ENCODE measurements at regions not wholly inside any gene's neighbourhood (a gene's known extent, or its start where the extent isn't known, plus 50 kb on each side); places are given as distances from the start of the nearest gene placed in this dataset.
"Not testable (repeated sequence)": the region's sequence is repeated elsewhere in the genome, so short reads cannot be mapped to it uniquely, and the experiment has no call there.

DNA sequence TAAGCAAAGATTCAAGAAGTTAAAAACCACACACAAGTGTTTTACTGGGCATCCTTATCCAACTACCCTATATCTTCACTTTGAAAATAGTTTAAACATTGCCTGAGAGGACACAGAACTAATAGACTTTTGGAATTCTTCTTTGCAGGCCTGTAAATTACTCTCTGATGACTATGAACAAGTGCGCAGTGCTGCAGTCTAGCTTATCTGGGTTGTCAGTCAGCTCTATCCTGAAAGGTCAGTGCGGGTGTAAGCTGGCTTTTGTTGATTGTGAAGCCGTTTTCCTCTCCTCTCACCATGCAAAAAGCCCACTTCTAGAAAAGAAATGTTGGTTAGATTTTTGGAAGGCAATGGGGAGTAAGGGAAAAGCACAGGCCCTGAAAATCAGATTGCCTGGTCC is 143.6 kb upstream of the ERV3-1 start:
- H3K9ac ChIP-seq (ENCODE audit: low read length); H2AFZ ChIP-seq (ENCODE audit: low read length); H3K9me2 ChIP-seq (replicated peaks; ENCODE audit: insufficient read depth, low read length); H4K20me1 ChIP-seq (ENCODE audit: insufficient read depth, low read depth, low read length); H3K27me3 ChIP-seq (ENCODE audit: low read length); H3K4me3 ChIP-seq (ENCODE audit: low read length); H3K4me2 ChIP-seq (ENCODE audit: low read depth, low read length, poor library complexity, severe bottlenecking); H3K36me3 ChIP-seq (ENCODE audit: insufficient read depth, low read length); H3K27ac ChIP-seq (ENCODE audit: low read length); H3K9me3 ChIP-seq (ENCODE audit: low read length); DNase-seq; H3K79me2 ChIP-seq (ENCODE audit: low read length); H3K4me1 ChIP-seq (ENCODE audit: low read length): not testable (repeated sequence)

DNA sequence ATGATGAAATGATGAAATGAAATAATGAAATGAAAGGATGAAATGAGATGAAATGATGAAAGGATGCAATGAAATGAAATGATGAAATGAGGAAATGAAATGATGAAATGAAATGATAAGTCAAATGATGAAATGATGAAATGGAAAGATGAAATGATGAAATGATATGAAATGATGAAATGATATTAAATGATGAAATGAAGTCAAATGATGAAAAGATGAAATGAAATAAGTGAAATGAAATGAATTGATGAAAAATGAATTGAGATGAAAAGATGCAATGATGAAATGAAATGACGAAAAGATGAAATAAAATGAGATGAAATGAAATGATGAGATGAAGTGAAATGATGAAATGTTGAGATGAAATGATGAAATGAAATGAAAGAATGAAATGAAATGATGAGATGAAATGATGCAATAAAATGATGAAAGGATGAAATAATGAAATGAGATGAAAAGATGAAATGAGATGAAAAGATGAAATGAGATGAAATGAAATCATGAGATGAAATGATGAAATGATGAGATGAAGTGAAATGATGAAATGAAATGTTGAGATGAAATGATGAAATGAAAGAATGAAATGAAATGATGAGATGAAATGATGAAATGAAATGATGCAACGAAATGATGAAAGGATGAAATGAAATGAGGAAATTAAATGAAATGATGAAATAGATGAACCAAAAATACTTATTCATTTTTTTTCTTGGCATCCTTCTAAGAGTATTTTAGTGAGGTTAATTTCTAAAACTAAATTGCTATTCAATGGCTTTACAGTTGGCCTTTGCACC is 139.8 kb upstream of the ERV3-1 start:
- H3K4me3 ChIP-seq (ENCODE audit: low read length); H3K9me2 ChIP-seq (replicated peaks; ENCODE audit: insufficient read depth, low read length); H3K36me3 ChIP-seq (ENCODE audit: insufficient read depth, low read length); H3K4me2 ChIP-seq (ENCODE audit: low read depth, low read length, poor library complexity, severe bottlenecking); DNase-seq; H3K9ac ChIP-seq (ENCODE audit: low read length); H3K27me3 ChIP-seq (ENCODE audit: low read length); H2AFZ ChIP-seq (ENCODE audit: low read length); H4K20me1 ChIP-seq (ENCODE audit: insufficient read depth, low read depth, low read length); H3K27ac ChIP-seq (ENCODE audit: low read length); H3K4me1 ChIP-seq (ENCODE audit: low read length); H3K79me2 ChIP-seq (ENCODE audit: low read length); H3K9me3 ChIP-seq (ENCODE audit: low read length): not testable (repeated sequence)

DNA sequence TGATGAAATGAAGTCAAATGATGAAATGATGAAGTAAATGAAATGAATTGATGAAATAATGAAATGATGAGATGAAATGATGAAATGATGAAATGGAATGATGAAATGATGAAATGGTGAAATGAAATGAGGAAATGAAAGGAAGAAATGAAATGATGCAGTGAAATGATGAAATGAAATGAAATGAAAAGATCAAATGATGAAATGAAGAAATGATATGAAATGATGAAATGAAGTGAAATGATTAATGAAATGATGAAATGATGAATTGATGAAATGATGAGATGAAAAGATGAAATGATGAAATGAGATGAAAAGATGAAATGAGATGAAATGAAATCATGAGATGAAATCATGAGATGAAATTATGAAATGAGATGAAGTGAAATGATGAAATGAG is 139.2 kb upstream of the ERV3-1 start:
- H3K4me1 ChIP-seq (ENCODE audit: low read length); H2AFZ ChIP-seq (ENCODE audit: low read length); H3K4me3 ChIP-seq (ENCODE audit: low read length); H3K9me3 ChIP-seq (ENCODE audit: low read length); H3K27me3 ChIP-seq (ENCODE audit: low read length); H3K36me3 ChIP-seq (ENCODE audit: insufficient read depth, low read length); DNase-seq; H3K79me2 ChIP-seq (ENCODE audit: low read length); H4K20me1 ChIP-seq (ENCODE audit: insufficient read depth, low read depth, low read length); H3K9me2 ChIP-seq (replicated peaks; ENCODE audit: insufficient read depth, low read length); H3K4me2 ChIP-seq (ENCODE audit: low read depth, low read length, poor library complexity, severe bottlenecking); H3K27ac ChIP-seq (ENCODE audit: low read length); H3K9ac ChIP-seq (ENCODE audit: low read length): not testable (repeated sequence)

DNA sequence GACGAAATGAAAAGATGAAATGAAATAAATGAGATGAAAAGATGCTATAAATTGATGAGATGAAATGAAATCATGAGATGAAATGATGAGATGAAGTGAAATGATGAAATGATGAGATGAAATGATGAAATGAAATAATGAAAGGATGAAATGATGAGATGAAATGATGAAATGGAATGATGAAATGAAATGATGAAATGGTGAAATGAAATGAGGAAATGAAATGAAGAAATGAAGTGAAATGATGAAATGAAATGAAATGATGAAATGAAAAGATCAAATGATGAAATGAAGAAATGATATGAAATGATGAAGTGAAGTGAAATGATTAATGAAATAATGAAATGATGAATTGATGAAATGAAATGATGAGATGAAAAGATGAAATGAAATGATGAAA is 138.5 kb upstream of the ERV3-1 start:
- not testable (repeated sequence) for H3K27ac ChIP-seq (ENCODE audit: low read length); H3K4me1 ChIP-seq (ENCODE audit: low read length); H2AFZ ChIP-seq (ENCODE audit: low read length)

DNA sequence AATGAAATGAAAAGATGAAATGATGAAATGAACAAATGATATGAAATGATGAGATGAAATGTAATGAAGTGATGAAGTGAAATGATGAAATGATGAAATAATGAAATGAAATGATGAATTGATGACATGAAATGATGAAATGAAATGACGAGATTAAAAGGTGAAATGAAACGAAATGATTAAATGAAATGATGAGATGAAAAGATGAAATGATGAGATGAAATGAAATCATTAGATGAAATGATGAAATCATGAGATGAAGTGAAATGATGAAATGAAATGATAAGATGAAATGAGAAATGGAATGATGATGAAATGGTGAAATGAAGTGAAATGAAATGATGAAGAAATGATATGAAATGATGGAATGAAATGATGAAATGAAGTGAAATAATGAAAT is 138.1 kb upstream of the ERV3-1 start:
- DNase-seq; H3K27me3 ChIP-seq (ENCODE audit: low read length); H4K20me1 ChIP-seq (ENCODE audit: insufficient read depth, low read depth, low read length); H3K36me3 ChIP-seq (ENCODE audit: insufficient read depth, low read length); H3K4me1 ChIP-seq (ENCODE audit: low read length); H3K79me2 ChIP-seq (ENCODE audit: low read length); H3K4me2 ChIP-seq (ENCODE audit: low read depth, low read length, poor library complexity, severe bottlenecking); H3K27ac ChIP-seq (ENCODE audit: low read length); H3K9ac ChIP-seq (ENCODE audit: low read length); H3K9me3 ChIP-seq (ENCODE audit: low read length); H3K9me2 ChIP-seq (replicated peaks; ENCODE audit: insufficient read depth, low read length); H3K4me3 ChIP-seq (ENCODE audit: low read length); H2AFZ ChIP-seq (ENCODE audit: low read length): not testable (repeated sequence)

More for the DNA sequence above, 138.5 kb upstream of the ERV3-1 start:
- not testable (repeated sequence) for H3K79me2 ChIP-seq (ENCODE audit: low read length); H3K4me2 ChIP-seq (ENCODE audit: low read depth, low read length, poor library complexity, severe bottlenecking); H3K9ac ChIP-seq (ENCODE audit: low read length); DNase-seq; H3K9me2 ChIP-seq (replicated peaks; ENCODE audit: insufficient read depth, low read length); H3K9me3 ChIP-seq (ENCODE audit: low read length); H3K4me3 ChIP-seq (ENCODE audit: low read length); H3K27me3 ChIP-seq (ENCODE audit: low read length); H4K20me1 ChIP-seq (ENCODE audit: insufficient read depth, low read depth, low read length); H3K36me3 ChIP-seq (ENCODE audit: insufficient read depth, low read length)

DNA sequence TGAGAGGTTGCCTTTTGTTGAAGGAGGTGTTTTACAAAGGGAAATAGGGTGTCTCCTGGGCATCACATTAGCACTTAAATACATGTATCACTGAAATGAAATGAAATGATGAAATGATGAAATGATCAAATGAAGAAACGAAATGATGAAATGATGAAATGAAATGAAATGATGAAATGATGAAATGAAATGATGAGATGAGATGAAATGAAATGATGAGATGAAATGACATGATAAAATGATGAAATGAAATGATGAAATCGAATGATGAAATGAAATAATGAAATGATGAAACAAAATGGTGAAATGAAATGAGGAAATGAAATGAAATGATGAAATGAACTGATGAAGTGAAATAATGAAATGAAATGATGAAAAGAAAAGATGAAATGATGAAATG is 137.6 kb upstream of the ERV3-1 start:
- not testable (repeated sequence) for H2AFZ ChIP-seq (ENCODE audit: low read length); H3K9me3 ChIP-seq (ENCODE audit: low read length); H4K20me1 ChIP-seq (ENCODE audit: insufficient read depth, low read depth, low read length); H3K79me2 ChIP-seq (ENCODE audit: low read length); H3K4me1 ChIP-seq (ENCODE audit: low read length); H3K27ac ChIP-seq (ENCODE audit: low read length); H3K36me3 ChIP-seq (ENCODE audit: insufficient read depth, low read length); H3K4me2 ChIP-seq (ENCODE audit: low read depth, low read length, poor library complexity, severe bottlenecking); H3K27me3 ChIP-seq (ENCODE audit: low read length); H3K9ac ChIP-seq (ENCODE audit: low read length); DNase-seq; H3K9me2 ChIP-seq (replicated peaks; ENCODE audit: insufficient read depth, low read length); H3K4me3 ChIP-seq (ENCODE audit: low read length)

DNA sequence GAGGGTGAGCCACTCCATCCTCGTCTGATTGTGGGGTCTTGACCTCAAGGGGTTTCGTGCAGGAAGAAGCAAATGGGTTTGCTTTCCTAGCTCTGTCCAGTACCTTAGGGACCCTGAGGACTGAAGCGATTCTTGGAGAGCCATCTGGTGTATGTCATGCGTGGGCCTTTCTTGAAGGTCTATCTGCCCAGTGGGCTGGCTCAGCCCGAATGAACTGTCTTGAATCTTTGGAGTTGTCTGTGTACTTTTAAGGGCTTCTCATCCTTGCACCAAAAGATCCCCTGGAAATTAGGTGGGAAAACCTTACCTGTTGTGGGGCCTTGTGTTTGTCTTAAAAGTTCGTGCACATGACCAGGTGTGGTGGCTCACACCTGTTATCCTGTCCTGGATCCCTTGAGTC is 135.4 kb upstream of the ERV3-1 start:
- not testable (repeated sequence) for H3K9me3 ChIP-seq (ENCODE audit: low read length); H2AFZ ChIP-seq (ENCODE audit: low read length); H3K4me1 ChIP-seq (ENCODE audit: low read length); H3K36me3 ChIP-seq (ENCODE audit: insufficient read depth, low read length); H4K20me1 ChIP-seq (ENCODE audit: insufficient read depth, low read depth, low read length); H3K9me2 ChIP-seq (replicated peaks; ENCODE audit: insufficient read depth, low read length); H3K27me3 ChIP-seq (ENCODE audit: low read length); H3K9ac ChIP-seq (ENCODE audit: low read length); DNase-seq; H3K4me3 ChIP-seq (ENCODE audit: low read length); H3K79me2 ChIP-seq (ENCODE audit: low read length); H3K4me2 ChIP-seq (ENCODE audit: low read depth, low read length, poor library complexity, severe bottlenecking); H3K27ac ChIP-seq (ENCODE audit: low read length)

DNA sequence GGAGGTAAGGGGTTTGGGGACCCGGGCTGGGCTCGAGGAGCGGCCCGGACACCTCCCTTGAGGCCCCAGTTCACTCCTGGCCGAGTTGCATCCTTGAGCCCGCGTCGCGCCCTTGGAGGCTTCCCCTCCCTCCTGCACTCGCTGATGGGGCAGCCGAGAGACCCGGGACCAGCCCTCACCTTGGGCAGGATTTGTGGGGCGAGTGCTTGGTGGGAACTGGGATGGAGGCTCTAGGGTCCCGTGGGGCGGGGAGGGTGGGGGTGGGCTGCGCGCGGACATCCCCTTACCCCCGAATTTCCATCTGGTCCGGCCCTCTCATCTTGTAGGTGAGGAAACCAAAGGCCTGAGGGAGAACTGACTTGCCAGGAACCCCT is 134.9 kb upstream of the ERV3-1 start:
- H3K79me2 ChIP-seq (ENCODE audit: low read length); H3K36me3 ChIP-seq (ENCODE audit: insufficient read depth, low read length); H4K20me1 ChIP-seq (ENCODE audit: insufficient read depth, low read depth, low read length); H3K9me2 ChIP-seq (replicated peaks; ENCODE audit: insufficient read depth, low read length); H3K4me3 ChIP-seq (ENCODE audit: low read length); H3K27me3 ChIP-seq (ENCODE audit: low read length); H3K4me2 ChIP-seq (ENCODE audit: low read depth, low read length, poor library complexity, severe bottlenecking); H3K4me1 ChIP-seq (ENCODE audit: low read length); H2AFZ ChIP-seq (ENCODE audit: low read length); DNase-seq; H3K9me3 ChIP-seq (ENCODE audit: low read length); H3K27ac ChIP-seq (ENCODE audit: low read length); H3K9ac ChIP-seq (ENCODE audit: low read length): not testable (repeated sequence)
